GM23338 (cell line): ENCODE measurements at regions not wholly inside any gene's neighbourhood (a gene's known extent, or its start where the extent isn't known, plus 50 kb on each side); places are given as distances from the start of the nearest gene placed in this dataset.
"Not testable (repeated sequence)": the region's sequence is repeated elsewhere in the genome, so short reads cannot be mapped to it uniquely, and the experiment has no call there.

Experiments
- ATAC-seq: fragments of 200-7000 bp; cut with Tn5 transposase; 3 replicates; pipeline ENCODE4 v1.9.1; 2020
- DNase-seq: peaks from one replicate; pipeline ENCODE4 v3.0.0-alpha.2; 2015; ENCODE audit warnings: low spot score
- H2AFZ ChIP-seq: fragments of 200-600 bp; sonication (generic); 2 replicates; pipeline ENCODE4 v1.8.0; 2016; ENCODE audit warnings: antibody characterized with exemption, mild to moderate bottlenecking, moderate library complexity
- H3F3A ChIP-seq: fragments of 200-600 bp; sonication (generic); replicated peaks from 2 replicates; pipeline ENCODE4 v1.8.0; 2017; ENCODE audit warnings: antibody characterized with exemption, mixed run types, low read depth
- H3K27ac ChIP-seq: fragments of 200-600 bp; sonication (generic); 2 replicates; pipeline ENCODE4 v1.6.1; 2016; ENCODE audit warnings: low read depth
- H3K27me3 ChIP-seq: fragments of 200-600 bp; sonication (generic); 2 replicates; pipeline ENCODE4 v1.8.0; 2016; ENCODE audit warnings: mild to moderate bottlenecking, mixed run types, moderate library complexity; ENCODE audit not compliant: insufficient read depth
- H3K36me3 ChIP-seq: fragments of 200-600 bp; sonication (generic); 2 replicates; pipeline ENCODE4 v1.8.0; 2016; ENCODE audit warnings: mild to moderate bottlenecking; ENCODE audit not compliant: insufficient read depth
- H3K4me1 ChIP-seq: fragments of 200-600 bp; sonication (generic); 2 replicates; pipeline ENCODE4 v1.8.0; 2016; ENCODE audit warnings: mild to moderate bottlenecking, moderate library complexity; ENCODE audit not compliant: insufficient read depth
- H3K4me2 ChIP-seq: fragments of 200-600 bp; sonication (generic); 2 replicates; pipeline ENCODE4 v1.7.1; 2017; ENCODE audit warnings: mixed run types
- H3K4me3 ChIP-seq: fragments of 200-600 bp; sonication (generic); 2 replicates; pipeline ENCODE4 v1.6.1; 2016; ENCODE audit warnings: mixed run types
- H3K79me2 ChIP-seq: fragments of 200-600 bp; sonication (generic); replicated peaks from 2 replicates; pipeline ENCODE4 v1.8.0; 2017; ENCODE audit warnings: mild to moderate bottlenecking; ENCODE audit not compliant: insufficient read depth
- H3K9me2 ChIP-seq: fragments of 200-600 bp; sonication (generic); 2 replicates; pipeline ENCODE4 v1.8.0; 2017; ENCODE audit not compliant: insufficient read depth
- H4K20me1 ChIP-seq: fragments of 200-600 bp; sonication (generic); replicated peaks from 2 replicates; pipeline ENCODE4 v1.8.0; 2017; ENCODE audit warnings: mild to moderate bottlenecking; ENCODE audit not compliant: insufficient read depth
- H3K27ac Mint-ChIP-seq: 2 replicates; pipeline ENCODE4 v1.8.0; 2020; ENCODE audit warnings: inconsistent platforms, mild to moderate bottlenecking, moderate library complexity, mixed read lengths
- H3K27me3 Mint-ChIP-seq: 3 replicates; pipeline ENCODE4 v1.8.0; 2022; ENCODE audit warnings: low read depth, mild to moderate bottlenecking, moderate library complexity, mixed read lengths, inconsistent platforms; ENCODE audit not compliant: insufficient read depth, poor library complexity
- H3K36me3 Mint-ChIP-seq: 3 replicates; pipeline ENCODE4 v1.8.0; 2021; ENCODE audit warnings: low read depth, mild to moderate bottlenecking, inconsistent platforms, moderate library complexity, mixed read lengths
- H3K4me1 Mint-ChIP-seq: 3 replicates; pipeline ENCODE4 v1.8.0; 2020; ENCODE audit warnings: mild to moderate bottlenecking, inconsistent platforms, mixed read lengths
- H3K4me3 Mint-ChIP-seq: 3 replicates; pipeline ENCODE4 v1.8.0; 2021; ENCODE audit warnings: moderate library complexity, mild to moderate bottlenecking, inconsistent platforms, mixed read lengths
- H3K9me3 Mint-ChIP-seq: 3 replicates; pipeline ENCODE4 v1.8.0; 2020; ENCODE audit warnings: moderate library complexity, mild to moderate bottlenecking, inconsistent platforms, mixed read lengths

- H3K4me1 Mint-ChIP-seq, H3F3A ChIP-seq, H3K79me2 ChIP-seq, H3K27ac ChIP-seq, H4K20me1 ChIP-seq, H2AFZ ChIP-seq, DNase-seq, H3K4me3 Mint-ChIP-seq, H3K4me1 ChIP-seq, ATAC-seq, H3K9me3 Mint-ChIP-seq, H3K36me3 ChIP-seq, H3K27me3 Mint-ChIP-seq, H3K36me3 Mint-ChIP-seq, H3K27me3 ChIP-seq, H3K27ac Mint-ChIP-seq, H3K4me3 ChIP-seq, H3K4me2 ChIP-seq, H3K9me2 ChIP-seq: not testable (repeated sequence)
These were observed 112.1 kb downstream of the CDY2A start for GRCh38 chrY:18137718-18138117.

DNA sequence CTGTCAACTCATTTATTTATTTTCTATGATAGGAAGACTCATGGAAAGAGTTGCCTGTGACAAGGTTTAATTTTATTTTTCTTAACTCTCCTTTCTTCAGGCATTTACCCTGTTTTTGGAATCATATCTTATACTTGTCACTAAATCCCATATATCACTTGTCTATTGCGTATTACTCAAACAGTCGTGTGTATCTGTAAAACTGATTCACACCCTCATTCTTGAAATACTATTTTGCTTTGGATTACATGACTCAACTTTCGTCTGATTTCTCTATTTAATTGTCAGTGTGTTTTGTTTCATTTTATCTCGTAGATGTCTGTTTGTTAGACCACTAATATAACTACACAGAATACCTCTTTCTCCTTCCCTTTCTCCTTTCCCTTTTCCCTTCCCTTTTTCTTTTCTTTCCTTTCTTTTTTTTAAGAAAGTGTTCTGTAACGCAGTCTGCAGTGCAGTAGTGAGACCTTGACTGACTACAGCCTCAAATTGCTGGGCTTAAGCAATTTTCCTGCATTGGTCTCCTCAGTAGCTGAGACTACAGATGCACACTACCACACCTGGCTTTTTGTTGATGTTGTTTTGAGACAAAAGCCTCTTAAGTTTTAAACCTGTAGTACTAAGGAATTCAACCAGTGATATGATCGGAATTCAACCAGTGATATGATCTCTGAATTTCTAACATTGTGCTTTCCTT, 113.9 kb downstream of the CDY2A start:
- not testable (repeated sequence) for H3K79me2 ChIP-seq, H3K36me3 Mint-ChIP-seq, H3K4me1 Mint-ChIP-seq, H3F3A ChIP-seq, H2AFZ ChIP-seq, DNase-seq, H3K4me3 Mint-ChIP-seq, H3K27me3 ChIP-seq, H3K4me2 ChIP-seq, H3K27ac ChIP-seq, H3K36me3 ChIP-seq, H3K27ac Mint-ChIP-seq, H3K9me3 Mint-ChIP-seq, H3K4me3 ChIP-seq, H3K4me1 ChIP-seq, H4K20me1 ChIP-seq, ATAC-seq, H3K9me2 ChIP-seq, H3K27me3 Mint-ChIP-seq

GRCh38 chrY:18146417-18146816, 120.8 kb downstream of the CDY2A start:
- not testable (repeated sequence) for H3K27me3 Mint-ChIP-seq, H3K27ac Mint-ChIP-seq

DNA sequence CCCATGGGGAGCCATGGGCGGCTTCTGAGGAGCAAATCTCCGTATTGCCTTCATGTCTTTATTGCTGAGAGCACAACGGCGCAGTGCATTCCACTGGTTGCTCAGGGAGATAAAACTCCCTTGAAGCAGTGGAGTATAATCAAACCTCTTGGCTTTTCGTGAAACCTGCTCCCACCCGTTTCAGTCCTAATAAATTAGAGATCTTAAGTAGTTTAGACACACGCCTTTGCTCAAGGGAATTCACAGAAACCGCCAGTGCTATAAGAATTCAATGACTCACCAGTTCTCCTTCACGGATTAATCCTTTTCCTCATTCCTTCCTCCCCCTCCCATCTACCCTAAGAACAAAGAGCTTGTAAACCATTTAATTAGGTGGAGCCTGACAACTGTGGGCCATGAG, 127.0 kb downstream of the CDY2A start:
- not testable (repeated sequence) for H3K4me3 Mint-ChIP-seq, ATAC-seq, H3K27ac ChIP-seq, H3K4me1 Mint-ChIP-seq, H3K9me3 Mint-ChIP-seq, H4K20me1 ChIP-seq, H2AFZ ChIP-seq, H3K4me3 ChIP-seq, H3K4me2 ChIP-seq, DNase-seq, H3K36me3 Mint-ChIP-seq, H3K4me1 ChIP-seq, H3K27me3 ChIP-seq, H3K36me3 ChIP-seq, H3K9me2 ChIP-seq, H3K79me2 ChIP-seq, H3K27me3 Mint-ChIP-seq, H3K27ac Mint-ChIP-seq, H3F3A ChIP-seq

More at GRCh38 chrY:18146417-18146816, 120.8 kb downstream of the CDY2A start:
- not testable (repeated sequence) for H3K4me3 Mint-ChIP-seq, H3K27ac ChIP-seq, ATAC-seq, H3K4me2 ChIP-seq, H3K4me1 Mint-ChIP-seq, H3K4me3 ChIP-seq, H3F3A ChIP-seq, H2AFZ ChIP-seq, H4K20me1 ChIP-seq, H3K9me3 Mint-ChIP-seq, H3K36me3 ChIP-seq, H3K4me1 ChIP-seq, H3K79me2 ChIP-seq, DNase-seq, H3K36me3 Mint-ChIP-seq, H3K9me2 ChIP-seq, H3K27me3 ChIP-seq

DNA sequence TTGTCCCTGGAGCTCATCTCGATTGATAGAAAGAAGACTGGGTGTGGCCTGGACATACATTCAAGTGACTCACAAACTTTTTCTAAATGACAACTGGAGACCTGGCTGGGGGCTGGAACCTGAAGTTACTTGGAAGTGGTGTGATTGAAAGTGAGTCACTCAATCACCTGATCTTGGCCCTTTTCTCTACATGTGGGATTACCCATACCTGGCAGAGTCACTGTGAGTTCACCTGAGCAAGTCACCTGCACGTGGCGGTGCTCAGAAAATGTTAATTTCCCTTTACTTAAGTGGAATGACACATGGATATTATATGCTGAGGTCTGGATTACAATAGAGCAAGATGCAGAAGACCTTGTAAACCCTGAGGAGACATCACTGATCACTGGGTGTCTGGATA, 140.2 kb downstream of the CDY2A start:
- H3F3A ChIP-seq, H3K4me2 ChIP-seq, H3K79me2 ChIP-seq, H3K4me3 ChIP-seq, H3K4me1 Mint-ChIP-seq, H3K36me3 Mint-ChIP-seq, H3K9me2 ChIP-seq, H3K36me3 ChIP-seq, H3K27me3 Mint-ChIP-seq, H3K9me3 Mint-ChIP-seq, H3K27ac ChIP-seq, H3K4me3 Mint-ChIP-seq, H2AFZ ChIP-seq, ATAC-seq, H3K4me1 ChIP-seq, H4K20me1 ChIP-seq, H3K27me3 ChIP-seq, DNase-seq, H3K27ac Mint-ChIP-seq: not testable (repeated sequence)

DNA sequence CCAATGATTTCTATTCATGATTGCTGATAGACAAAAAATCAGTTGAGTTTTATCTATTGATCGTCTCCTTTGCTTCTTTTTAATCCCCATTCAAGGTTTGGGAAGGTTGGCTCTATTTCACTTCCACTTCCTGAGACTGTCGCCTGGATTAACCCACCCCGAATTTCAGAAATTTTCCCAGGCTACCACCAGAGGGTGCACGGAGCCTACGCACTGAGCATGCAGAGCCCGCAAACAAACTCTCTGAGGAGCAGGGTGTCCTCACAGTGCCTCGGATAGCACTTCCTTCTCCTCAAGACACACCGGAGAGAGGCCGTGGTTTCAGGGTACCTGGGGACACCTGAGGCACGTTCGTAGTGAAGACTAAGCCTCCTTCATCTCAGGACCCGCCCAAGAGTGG, 150.5 kb downstream of the CDY2A start:
- peak; percentile 87 for ATAC-seq
- H3K4me3 Mint-ChIP-seq, H3K27me3 ChIP-seq, H3F3A ChIP-seq, H3K79me2 ChIP-seq, H3K4me2 ChIP-seq, H3K36me3 ChIP-seq, H4K20me1 ChIP-seq, H3K4me3 ChIP-seq, H3K4me1 Mint-ChIP-seq, H3K9me2 ChIP-seq, H3K27me3 Mint-ChIP-seq, H3K9me3 Mint-ChIP-seq, H3K36me3 Mint-ChIP-seq, H3K27ac Mint-ChIP-seq, H3K4me1 ChIP-seq, DNase-seq, H2AFZ ChIP-seq, H3K27ac ChIP-seq: not testable (repeated sequence)
